ENCODE measurements at regions not wholly inside any gene's neighbourhood (a gene's known extent, or its start where the extent isn't known, plus 50 kb on each side); places are given as distances from the start of the nearest gene placed in this dataset.

DNA sequence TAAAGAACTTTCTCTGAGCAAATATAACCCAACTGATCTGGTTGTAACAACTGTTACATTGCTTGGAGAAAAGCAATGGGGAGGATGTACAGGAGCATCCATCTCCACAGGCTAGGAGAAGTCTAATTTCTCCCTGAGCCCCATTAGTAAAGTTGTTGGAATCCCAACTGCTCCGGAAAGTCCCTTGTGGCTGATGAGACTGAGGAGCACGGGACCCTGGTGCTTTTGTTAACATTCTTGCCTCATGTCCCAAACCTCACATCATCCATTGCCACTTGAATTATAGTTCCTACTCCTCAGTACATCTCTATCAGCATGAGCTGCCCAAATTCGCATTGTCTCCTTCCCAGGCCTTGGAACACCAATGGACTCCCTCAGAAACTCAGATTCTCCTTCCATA is 260.6 kb upstream of the BMP2 start:
- Histone ChIP-seq H3K9ac (ENCODE audit: insufficient read length) (no peak overlapping the region), H3K4me3 (no peak overlapping the region), H3K36me3 (ENCODE audit: insufficient read depth, low read length) (no peaks in the 10 kb centered on the region), H3K27ac (no peak overlapping the region), H3K9me3 (ENCODE audit: low read depth, low read length) (no peaks in the 10 kb centered on the region)
- no peak for TF ChIP-seq EZH2 (IDR thresholded peaks at IDR 0.05)
- no peak for DNase-seq (ENCODE audit: low read depth, low spot score)

DNA sequence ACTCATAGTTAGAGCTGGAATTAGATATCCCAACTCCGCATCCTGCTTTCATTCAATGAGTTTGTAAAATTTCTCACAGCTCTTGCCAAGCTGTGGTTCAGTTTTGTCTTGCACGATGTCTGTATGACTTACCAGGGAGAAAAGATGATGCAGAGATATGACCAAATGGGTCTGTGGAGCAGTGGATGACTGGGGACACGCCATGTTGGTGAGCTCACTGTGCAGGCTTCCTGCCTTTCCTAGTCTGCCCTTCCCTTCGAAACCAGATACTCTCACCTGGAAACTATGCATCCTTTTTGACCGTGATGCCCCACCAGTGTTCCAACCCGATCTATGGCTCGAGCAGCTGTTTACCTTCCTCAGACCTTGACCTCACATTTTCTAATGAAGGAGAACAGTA is 262.7 kb upstream of the BMP2 start:
- Histone ChIP-seq H3K9ac (ENCODE audit: insufficient read length) (no peak overlapping the region), H3K9me3 (ENCODE audit: low read depth, low read length) (no peaks in the 10 kb centered on the region), H3K4me3 (no peak overlapping the region), H3K36me3 (ENCODE audit: insufficient read depth, low read length) (no peaks in the 10 kb centered on the region), H3K27ac (no peak overlapping the region)
- no peak for TF ChIP-seq FOXP2 (optimal IDR thresholded peaks at IDR 0.05; ENCODE audit: control extremely low read depth, extremely low read length, insufficient read depth)
- TF ChIP-seq EZH2 (IDR thresholded peaks at IDR 0.05) = no peak
- TF ChIP-seq POLR2AphosphoS5 (IDR thresholded peaks at IDR 0.05; ENCODE audit: borderline replicate concordance, low read depth, low read length) = no peak
- DNase-seq (ENCODE audit: low read depth, low spot score) = no peak

- no peak overlapping the region for H3K27ac ChIP-seq
- H3K4me3 ChIP-seq = no peak overlapping the region
- H3K9me3 ChIP-seq (ENCODE audit: low read depth, low read length) = no peaks in the 10 kb centered on the region
- DNase-seq (ENCODE audit: low read depth, low spot score) = no peak
- TF ChIP-seq POLR2AphosphoS5 (IDR thresholded peaks at IDR 0.05; ENCODE audit: borderline replicate concordance, low read depth, low read length) (no peak), FOXP2 (optimal IDR thresholded peaks at IDR 0.05; ENCODE audit: control extremely low read depth, extremely low read length, insufficient read depth) (no peak), EZH2 (IDR thresholded peaks at IDR 0.05) (no peak)
- H3K36me3 ChIP-seq (ENCODE audit: insufficient read depth, low read length) = no peaks in the 10 kb centered on the region
- H3K9ac ChIP-seq (ENCODE audit: insufficient read length) = no peak overlapping the region
These were observed 263.3 kb upstream of the BMP2 start for GRCh38 chr20:6504179-6504578.

- no peak for TF ChIP-seq EZH2 (IDR thresholded peaks at IDR 0.05)
- no peak for TF ChIP-seq FOXP2 (optimal IDR thresholded peaks at IDR 0.05; ENCODE audit: control extremely low read depth, extremely low read length, insufficient read depth)
- no peak for TF ChIP-seq POLR2AphosphoS5 (IDR thresholded peaks at IDR 0.05; ENCODE audit: borderline replicate concordance, low read depth, low read length)
- Histone ChIP-seq H3K9ac (ENCODE audit: insufficient read length) (no peak overlapping the region), H3K4me3 (no peak overlapping the region), H3K36me3 (ENCODE audit: insufficient read depth, low read length) (no peaks in the 10 kb centered on the region), H3K27ac (no peak overlapping the region), H3K9me3 (ENCODE audit: low read depth, low read length) (no peaks in the 10 kb centered on the region)
- no peak for DNase-seq (ENCODE audit: low read depth, low spot score)
These were observed 264.5 kb upstream of the BMP2 start for GRCh38 chr20:6502999-6503398.

DNA sequence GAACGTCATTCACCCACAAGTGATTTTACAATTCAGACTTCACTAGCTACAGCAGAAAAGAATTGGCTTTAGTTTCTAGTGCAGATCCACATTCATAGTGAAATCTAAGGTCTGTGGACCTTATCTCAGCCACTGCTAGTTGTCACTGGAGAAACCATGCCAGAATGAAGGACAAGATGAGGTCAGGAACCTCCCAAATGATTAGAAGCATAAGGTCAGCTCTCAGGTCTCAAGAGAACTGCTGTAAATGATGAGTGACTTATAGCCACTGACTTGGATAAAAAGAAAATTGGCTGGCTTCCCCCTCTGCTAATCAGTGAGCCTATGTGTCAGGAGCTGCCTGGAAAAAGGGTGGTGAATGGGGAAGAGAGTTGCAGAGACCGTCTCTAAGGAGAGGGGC is 265.3 kb upstream of the BMP2 start:
- no peak for TF ChIP-seq EZH2 (IDR thresholded peaks at IDR 0.05)
- TF ChIP-seq POLR2AphosphoS5 (IDR thresholded peaks at IDR 0.05; ENCODE audit: borderline replicate concordance, low read depth, low read length) = no peak
- TF ChIP-seq FOXP2 (optimal IDR thresholded peaks at IDR 0.05; ENCODE audit: control extremely low read depth, extremely low read length, insufficient read depth) = no peak
- no peaks in the 10 kb centered on the region for H3K9me3 ChIP-seq (ENCODE audit: low read depth, low read length)

DNA sequence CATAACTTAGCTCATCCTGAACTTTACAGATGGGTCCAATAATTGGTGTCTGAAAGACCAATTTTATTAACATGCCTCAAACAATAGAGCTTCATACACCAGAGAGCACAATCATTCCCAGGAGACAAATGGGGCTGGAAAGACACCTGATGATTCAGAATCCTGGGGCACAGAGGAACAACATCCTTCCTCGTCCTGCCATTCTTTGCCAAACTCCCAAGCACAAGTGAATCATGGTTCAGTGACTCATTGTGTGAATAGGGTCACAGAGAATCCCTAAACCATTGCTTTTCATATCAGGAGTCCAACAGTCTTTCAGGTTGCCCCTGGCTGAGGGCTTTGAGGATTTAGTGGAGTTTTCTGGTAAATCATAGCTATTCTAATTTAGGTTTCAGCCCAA is 266.4 kb upstream of the BMP2 start:
- Histone ChIP-seq H3K27ac (no peak overlapping the region), H3K9me3 (ENCODE audit: low read depth, low read length) (no peaks in the 10 kb centered on the region), H3K4me3 (no peak overlapping the region), H3K9ac (ENCODE audit: insufficient read length) (no peak overlapping the region), H3K36me3 (ENCODE audit: insufficient read depth, low read length) (no peaks in the 10 kb centered on the region)
- TF ChIP-seq POLR2AphosphoS5 (IDR thresholded peaks at IDR 0.05; ENCODE audit: borderline replicate concordance, low read depth, low read length) = no peak
- TF ChIP-seq EZH2 (IDR thresholded peaks at IDR 0.05) = no peak
- TF ChIP-seq FOXP2 (optimal IDR thresholded peaks at IDR 0.05; ENCODE audit: control extremely low read depth, extremely low read length, insufficient read depth) = no peak
- DNase-seq (ENCODE audit: low read depth, low spot score) = no peak

More for the DNA sequence above, 265.3 kb upstream of the BMP2 start:
- Histone ChIP-seq H3K27ac (no peak overlapping the region), H3K4me3 (no peak overlapping the region), H3K36me3 (ENCODE audit: insufficient read depth, low read length) (no peaks in the 10 kb centered on the region), H3K9ac (ENCODE audit: insufficient read length) (no peak overlapping the region)
- no peak for DNase-seq (ENCODE audit: low read depth, low spot score)

GRCh38 chr20:6499566-6499965 is 267.9 kb upstream of the BMP2 start:
- no peaks in the 10 kb centered on the region for H3K36me3 ChIP-seq (ENCODE audit: insufficient read depth, low read length)
- H3K4me3 ChIP-seq = no peak overlapping the region
- no peak for DNase-seq (ENCODE audit: low read depth, low spot score)
- no peak overlapping the region for H3K27ac ChIP-seq
- H3K9me3 ChIP-seq (ENCODE audit: low read depth, low read length) = no peaks in the 10 kb centered on the region
- TF ChIP-seq EZH2 (IDR thresholded peaks at IDR 0.05) (no peak), POLR2AphosphoS5 (IDR thresholded peaks at IDR 0.05; ENCODE audit: borderline replicate concordance, low read depth, low read length) (no peak), FOXP2 (optimal IDR thresholded peaks at IDR 0.05; ENCODE audit: control extremely low read depth, extremely low read length, insufficient read depth) (no peak)
- no peak overlapping the region for H3K9ac ChIP-seq (ENCODE audit: insufficient read length)

DNA sequence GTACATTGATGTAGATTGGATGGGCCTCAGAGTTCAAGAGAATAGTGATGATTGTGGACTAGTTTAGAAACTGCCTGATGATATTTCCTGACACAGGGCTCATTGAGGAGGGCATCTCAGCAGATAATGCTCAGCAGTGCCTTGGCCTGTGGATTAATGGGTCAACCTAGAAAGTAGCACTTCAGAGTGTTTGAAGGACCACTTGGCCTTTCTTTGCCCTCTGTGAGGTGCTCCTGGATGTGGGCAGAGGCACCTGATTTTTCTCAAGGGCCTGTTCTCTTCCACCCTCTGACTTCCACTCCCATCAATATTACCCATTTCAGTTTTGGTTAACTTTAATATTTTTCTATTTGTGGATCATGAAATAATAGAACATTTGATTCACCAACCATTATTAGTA is 270.6 kb upstream of the BMP2 start:
- Histone ChIP-seq H3K4me3 (no peak overlapping the region), H3K27ac (no peak overlapping the region), H3K9ac (ENCODE audit: insufficient read length) (no peak overlapping the region), H3K36me3 (ENCODE audit: insufficient read depth, low read length) (no peaks in the 10 kb centered on the region), H3K9me3 (ENCODE audit: low read depth, low read length) (no peaks in the 10 kb centered on the region)
- no peak for DNase-seq (ENCODE audit: low read depth, low spot score)
- TF ChIP-seq POLR2AphosphoS5 (IDR thresholded peaks at IDR 0.05; ENCODE audit: borderline replicate concordance, low read depth, low read length) = no peak
- TF ChIP-seq EZH2 (IDR thresholded peaks at IDR 0.05) = no peak
- no peak for TF ChIP-seq FOXP2 (optimal IDR thresholded peaks at IDR 0.05; ENCODE audit: control extremely low read depth, extremely low read length, insufficient read depth)

- Histone ChIP-seq H3K36me3 (ENCODE audit: insufficient read depth, low read length) (no peaks in the 10 kb centered on the region), H3K9me3 (ENCODE audit: low read depth, low read length) (no peaks in the 10 kb centered on the region), H3K4me3 (no peak overlapping the region), H3K27ac (no peak overlapping the region), H3K9ac (ENCODE audit: insufficient read length) (no peak overlapping the region)
- no peak for TF ChIP-seq FOXP2 (optimal IDR thresholded peaks at IDR 0.05; ENCODE audit: control extremely low read depth, extremely low read length, insufficient read depth)
- no peak for TF ChIP-seq POLR2AphosphoS5 (IDR thresholded peaks at IDR 0.05; ENCODE audit: borderline replicate concordance, low read depth, low read length)
- TF ChIP-seq EZH2 (IDR thresholded peaks at IDR 0.05) = no peak
- no peak for DNase-seq (ENCODE audit: low read depth, low spot score)
These were observed 271.6 kb upstream of the BMP2 start for GRCh38 chr20:6495907-6496306.
